Neural progenitor cell (in vitro differentiated cells): ENCODE measurements at regions not wholly inside any gene's neighbourhood (a gene's known extent, or its start where the extent isn't known, plus 50 kb on each side); places are given as distances from the start of the nearest gene placed in this dataset.

Source experiments
- DNase-seq: peaks from one replicate; pipeline ENCODE4 v3.0.0-alpha.2; 2016; ENCODE audit warnings: low spot score
- H2AFZ ChIP-seq: fragments of 200-600 bp; sonication (generic); replicated peaks from 2 replicates; pipeline ENCODE4 v1.6.1; 2016; ENCODE audit warnings: antibody characterized with exemption
- H3F3A ChIP-seq: fragments of 200-600 bp; sonication (generic); 2 replicates; pipeline ENCODE4 v1.6.1; 2016; ENCODE audit warnings: antibody characterized with exemption, low read depth
- H3K27ac ChIP-seq: fragments of 200-600 bp; sonication (generic); 2 replicates; pipeline ENCODE4 v1.5.1; 2016; ENCODE audit warnings: mild to moderate bottlenecking
- H3K27me3 ChIP-seq: fragments of 200-600 bp; sonication (generic); 2 replicates; pipeline ENCODE4 v1.6.1; 2016; ENCODE audit warnings: mild to moderate bottlenecking, moderate library complexity
- H3K36me3 ChIP-seq: fragments of 200-600 bp; sonication (generic); 2 replicates; pipeline ENCODE4 v1.5.1; 2016
- H3K4me1 ChIP-seq: fragments of 200-600 bp; sonication (generic); 2 replicates; pipeline ENCODE4 v1.6.1; 2016; ENCODE audit warnings: mixed run types
- H3K4me2 ChIP-seq: fragments of 200-600 bp; sonication (generic); 2 replicates; pipeline ENCODE4 v1.6.1; 2016
- H3K4me3 ChIP-seq: fragments of 200-600 bp; sonication (generic); 2 replicates; pipeline ENCODE4 v1.5.1; 2016
- H3K79me2 ChIP-seq: fragments of 200-600 bp; sonication (generic); 2 replicates; pipeline ENCODE4 v1.6.1; 2016; ENCODE audit warnings: low read depth
- H3K9ac ChIP-seq: fragments of 200-600 bp; sonication (generic); 2 replicates; pipeline ENCODE4 v1.6.1; 2016
- H3K9me3 ChIP-seq: fragments of 200-600 bp; sonication (generic); 2 replicates; pipeline ENCODE4 v1.5.1; 2016; ENCODE audit warnings: low read depth
- H4K20me1 ChIP-seq: fragments of 200-600 bp; sonication (generic); 2 replicates; pipeline ENCODE4 v1.6.1; 2016; ENCODE audit warnings: low read depth
- H3K27ac Mint-ChIP-seq: 3 replicates; pipeline ENCODE4 v1.8.0; 2021; ENCODE audit warnings: mixed read lengths
- H3K27me3 Mint-ChIP-seq: 2 replicates; pipeline ENCODE4 v1.8.0; 2022; ENCODE audit warnings: low read depth, mild to moderate bottlenecking, inconsistent platforms, moderate library complexity, mixed read lengths; ENCODE audit not compliant: insufficient read depth
- H3K36me3 Mint-ChIP-seq: 3 replicates; pipeline ENCODE4 v1.8.0; 2021; ENCODE audit warnings: mixed read lengths
- H3K4me1 Mint-ChIP-seq: 3 replicates; pipeline ENCODE4 v1.8.0; 2021; ENCODE audit warnings: mixed read lengths
- H3K4me3 Mint-ChIP-seq: 3 replicates; pipeline ENCODE4 v1.8.0; 2021; ENCODE audit warnings: mild to moderate bottlenecking, moderate library complexity, mixed read lengths
- H3K9me3 Mint-ChIP-seq: 3 replicates; pipeline ENCODE4 v1.8.0; 2020; ENCODE audit warnings: mixed read lengths
- CTCF ChIP-seq: fragments of 200-600 bp; sonication (generic); IDR thresholded peaks from 2 replicates; pipeline ENCODE4 v1.5.1; 2017; ENCODE audit warnings: antibody characterized with exemption, mild to moderate bottlenecking
- EZH2 ChIP-seq: fragments of 200-600 bp; sonication (generic); IDR thresholded peaks from 2 replicates; pipeline ENCODE4 v1.6.1; 2017; ENCODE audit warnings: antibody characterized with exemption, mild to moderate bottlenecking, moderate library complexity
- EZH2phosphoT487 ChIP-seq: fragments of 200-600 bp; sonication (generic); IDR thresholded peaks from 2 replicates; pipeline ENCODE4 v1.6.1; 2017; ENCODE audit warnings: antibody characterized with exemption

- Histone ChIP-seq H3K4me1 (no peaks in the 10 kb centered on the region), H3K9me3 (no peaks in the 10 kb centered on the region), H3F3A (no peaks in the 10 kb centered on the region), H3K36me3 (no peaks in the 10 kb centered on the region), H4K20me1 (no peaks in the 10 kb centered on the region), H3K27ac (no peak overlapping the region), H3K4me2 (no peak overlapping the region), H2AFZ (no peak overlapping the region), H3K4me3 (no peak overlapping the region), H3K79me2 (no peaks in the 10 kb centered on the region), H3K27me3 (no peaks in the 10 kb centered on the region), H3K9ac (no peak overlapping the region)
- peaks cover 4% of the 10 kb centered on the region for H3K4me1 Mint-ChIP-seq
- H3K9me3 Mint-ChIP-seq: no peaks in the 10 kb centered on the region
- no peak overlapping the region for H3K27ac Mint-ChIP-seq
- TF ChIP-seq CTCF (no peak), EZH2phosphoT487 (no peak), EZH2 (no peak)
- peaks cover 2% of the 10 kb centered on the region for H3K27me3 Mint-ChIP-seq
- H3K4me3 Mint-ChIP-seq: no peak overlapping the region
- H3K36me3 Mint-ChIP-seq: no peaks in the 10 kb centered on the region
- DNase-seq: no peak
Measured at GRCh38 chr15:39327005-39327730, 253.7 kb upstream of the THBS1 start.

- H3K27ac Mint-ChIP-seq: no peak overlapping the region
- H3K36me3 ChIP-seq: no peaks in the 10 kb centered on the region
- H3K27me3 Mint-ChIP-seq: peaks cover 4% of the 10 kb centered on the region
- H2AFZ ChIP-seq: no peak overlapping the region
- H4K20me1 ChIP-seq: no peaks in the 10 kb centered on the region
- H3F3A ChIP-seq: no peaks in the 10 kb centered on the region
- no peak overlapping the region for H3K9ac ChIP-seq
- no peaks in the 10 kb centered on the region for H3K27me3 ChIP-seq
- H3K9me3 ChIP-seq: no peaks in the 10 kb centered on the region
- no peak for DNase-seq
- TF ChIP-seq EZH2phosphoT487 (no peak), EZH2 (no peak), CTCF (no peak)
- H3K4me3 ChIP-seq: no peak overlapping the region
- no peaks in the 10 kb centered on the region for H3K9me3 Mint-ChIP-seq
- no peak overlapping the region for H3K27ac ChIP-seq
- H3K79me2 ChIP-seq: no peaks in the 10 kb centered on the region
- H3K36me3 Mint-ChIP-seq: no peaks in the 10 kb centered on the region
- H3K4me2 ChIP-seq: no peak overlapping the region
- no peaks in the 10 kb centered on the region for H3K4me1 ChIP-seq
- H3K4me1 Mint-ChIP-seq: peaks cover 4% of the 10 kb centered on the region
- H3K4me3 Mint-ChIP-seq: no peak overlapping the region
Measured at GRCh38 chr15:39330061-39330460, 250.8 kb upstream of the THBS1 start.

GRCh38 chr15:39331584-39331983 is 249.3 kb upstream of the THBS1 start:
- Histone ChIP-seq H3K9ac (no peak overlapping the region), H2AFZ (peak overlapping the region; percentile 33), H4K20me1 (no peaks in the 10 kb centered on the region), H3K79me2 (no peaks in the 10 kb centered on the region), H3K27ac (no peak overlapping the region), H3K36me3 (no peaks in the 10 kb centered on the region), H3K9me3 (no peaks in the 10 kb centered on the region), H3K27me3 (no peaks in the 10 kb centered on the region), H3K4me2 (no peak overlapping the region), H3K4me3 (no peak overlapping the region), H3F3A (no peaks in the 10 kb centered on the region), H3K4me1 (no peaks in the 10 kb centered on the region)
- Mint-ChIP-seq H3K4me1 (peaks cover 4% of the 10 kb centered on the region), H3K36me3 (no peaks in the 10 kb centered on the region), H3K9me3 (no peaks in the 10 kb centered on the region), H3K27ac (no peak overlapping the region), H3K4me3 (no peak overlapping the region), H3K27me3 (peaks cover 4% of the 10 kb centered on the region)
- no peak for DNase-seq
- TF ChIP-seq EZH2 (no peak), EZH2phosphoT487 (no peak), CTCF (no peak)
